WI38 (cell line): ENCODE measurements at regions not wholly inside any gene's neighbourhood (a gene's known extent, or its start where the extent isn't known, plus 50 kb on each side); places are given as distances from the start of the nearest gene placed in this dataset.
"Not testable (repeated sequence)": the region's sequence is repeated elsewhere in the genome, so short reads cannot be mapped to it uniquely, and the experiment has no call there.

Source experiments
- H3K4me3 ChIP-seq: 2 replicates; pipeline ENCODE4 v1.5.1; 2011; ENCODE audit warnings: low read depth, mild to moderate bottlenecking, control low read depth, low read length
- TF ChIP-seq, protein P1 (sequence below): IDR thresholded peaks from 2 replicates; pipeline ENCODE4 v1.5.1; 2012; ENCODE audit warnings: low read depth, mild to moderate bottlenecking, control low read depth, low read length

DNA sequence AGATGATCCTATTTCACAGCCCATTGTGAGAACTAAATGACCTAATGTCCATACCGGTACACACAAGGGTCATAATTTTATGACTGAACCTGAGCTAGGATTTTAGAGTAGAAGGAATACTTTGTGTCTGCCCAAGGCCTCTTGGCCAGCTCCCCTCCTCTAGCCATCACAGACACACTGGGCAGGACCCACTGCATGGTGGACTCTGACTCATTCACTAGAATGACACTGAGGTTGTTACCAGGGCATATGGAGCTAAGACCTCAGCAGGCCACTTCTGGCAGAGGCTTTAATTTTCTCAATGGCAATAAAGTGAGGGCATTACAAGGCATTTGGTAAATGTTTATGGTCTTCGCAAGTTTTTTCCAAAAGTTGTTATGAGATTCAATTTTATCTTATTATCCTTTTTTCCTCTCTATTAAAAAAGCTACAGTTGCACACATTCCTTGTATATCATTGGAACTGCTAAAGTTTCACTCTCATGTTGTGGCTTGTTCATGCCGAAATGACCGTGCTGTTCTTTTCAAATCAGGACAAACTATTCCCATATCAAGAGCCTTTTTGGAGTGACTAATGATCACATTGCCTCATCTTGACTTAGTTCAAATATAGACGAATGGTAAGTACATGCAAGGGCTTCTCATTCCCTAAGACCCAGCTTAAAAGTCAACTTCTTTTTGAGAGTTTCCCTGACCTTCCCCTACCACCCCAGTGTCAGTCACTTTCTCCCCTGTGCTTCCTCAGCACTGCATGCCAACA, 595.7 kb downstream of the ACTL7B start:
- TF ChIP-seq, protein P1, sequence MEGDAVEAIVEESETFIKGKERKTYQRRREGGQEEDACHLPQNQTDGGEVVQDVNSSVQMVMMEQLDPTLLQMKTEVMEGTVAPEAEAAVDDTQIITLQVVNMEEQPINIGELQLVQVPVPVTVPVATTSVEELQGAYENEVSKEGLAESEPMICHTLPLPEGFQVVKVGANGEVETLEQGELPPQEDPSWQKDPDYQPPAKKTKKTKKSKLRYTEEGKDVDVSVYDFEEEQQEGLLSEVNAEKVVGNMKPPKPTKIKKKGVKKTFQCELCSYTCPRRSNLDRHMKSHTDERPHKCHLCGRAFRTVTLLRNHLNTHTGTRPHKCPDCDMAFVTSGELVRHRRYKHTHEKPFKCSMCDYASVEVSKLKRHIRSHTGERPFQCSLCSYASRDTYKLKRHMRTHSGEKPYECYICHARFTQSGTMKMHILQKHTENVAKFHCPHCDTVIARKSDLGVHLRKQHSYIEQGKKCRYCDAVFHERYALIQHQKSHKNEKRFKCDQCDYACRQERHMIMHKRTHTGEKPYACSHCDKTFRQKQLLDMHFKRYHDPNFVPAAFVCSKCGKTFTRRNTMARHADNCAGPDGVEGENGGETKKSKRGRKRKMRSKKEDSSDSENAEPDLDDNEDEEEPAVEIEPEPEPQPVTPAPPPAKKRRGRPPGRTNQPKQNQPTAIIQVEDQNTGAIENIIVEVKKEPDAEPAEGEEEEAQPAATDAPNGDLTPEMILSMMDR, result no peak
- no peak overlapping the region for H3K4me3 ChIP-seq

DNA sequence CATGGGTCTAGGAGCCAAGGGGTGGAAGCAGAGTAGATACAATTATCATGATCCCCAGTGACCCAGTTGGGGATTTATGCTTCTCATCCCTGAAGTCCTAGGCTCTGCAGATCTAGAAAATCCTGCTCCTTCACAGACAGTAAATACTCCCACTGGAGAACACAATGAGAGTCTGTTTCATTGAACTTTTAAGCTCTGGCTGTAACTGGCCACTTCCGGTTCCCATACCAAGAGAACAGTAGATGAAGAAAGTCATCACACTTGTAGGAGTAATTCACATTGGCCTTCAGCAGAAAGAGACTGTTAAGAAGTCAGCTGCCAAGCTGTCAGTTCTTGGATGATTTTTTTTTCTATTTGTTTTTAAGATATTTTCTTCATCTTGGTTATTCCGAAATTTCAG, 597.1 kb downstream of the ACTL7B start:
- H3K4me3 ChIP-seq, result no peak overlapping the region
- TF ChIP-seq, protein P1, result no peak

DNA sequence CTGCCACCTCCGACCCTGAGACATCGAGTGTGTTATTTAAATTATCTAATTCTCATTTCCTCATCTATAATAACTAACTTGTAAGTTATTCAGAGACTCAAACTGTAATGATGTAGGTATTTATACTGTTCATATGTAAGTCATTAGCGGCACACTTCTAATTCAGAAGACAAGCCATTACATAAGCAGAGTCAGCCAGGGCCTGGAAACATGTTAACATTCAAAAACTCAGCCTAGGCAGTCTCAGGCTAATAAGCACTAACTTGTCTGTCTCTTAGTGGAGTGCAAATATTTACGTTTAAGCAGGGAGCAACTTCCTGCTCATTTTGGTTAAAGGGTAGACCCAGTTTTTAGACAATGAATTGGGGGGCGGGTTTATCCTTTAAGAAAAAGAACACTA, 598.4 kb downstream of the ACTL7B start:
- TF ChIP-seq, protein P1, result no peak
- no peak overlapping the region for H3K4me3 ChIP-seq

DNA sequence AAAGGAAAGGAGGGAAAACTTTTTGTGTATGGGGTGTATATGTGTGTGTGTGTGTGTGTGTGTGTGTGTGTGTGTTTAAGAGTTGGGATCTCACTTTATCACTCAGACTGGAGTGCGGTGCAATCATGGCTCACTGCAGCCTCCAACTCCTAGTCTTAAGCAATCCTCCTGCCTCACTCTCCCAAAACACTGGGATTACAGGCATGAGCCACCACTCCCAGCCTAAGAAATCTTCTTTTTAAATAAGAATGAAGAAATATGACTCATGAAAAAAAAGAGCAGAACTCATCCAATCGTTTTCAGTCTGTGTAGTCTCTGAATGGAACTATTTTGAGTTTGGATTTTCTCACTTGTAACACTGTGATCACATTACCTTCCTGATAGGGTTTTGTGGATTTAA, 601.5 kb downstream of the ACTL7B start:
- TF ChIP-seq, protein P1, result no peak
- H3K4me3 ChIP-seq, result no peak overlapping the region

DNA sequence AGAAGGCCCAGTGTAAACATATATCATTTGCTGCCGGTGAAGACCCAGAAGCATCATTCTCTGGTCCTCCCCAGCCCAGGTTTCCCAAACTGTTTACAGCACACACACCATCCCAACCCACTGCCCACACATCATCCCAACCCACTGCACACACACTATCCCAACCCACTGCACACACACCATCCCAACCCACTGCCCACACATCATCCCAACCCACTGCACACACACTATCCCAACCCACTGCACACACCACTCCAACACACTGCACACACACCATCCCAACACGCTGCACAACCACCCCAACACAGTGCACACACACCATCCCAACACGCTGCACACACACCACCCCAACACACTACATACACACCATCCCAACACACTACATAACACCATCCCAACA, 608.4 kb downstream of the ACTL7B start:
- not testable (repeated sequence) for H3K4me3 ChIP-seq

DNA sequence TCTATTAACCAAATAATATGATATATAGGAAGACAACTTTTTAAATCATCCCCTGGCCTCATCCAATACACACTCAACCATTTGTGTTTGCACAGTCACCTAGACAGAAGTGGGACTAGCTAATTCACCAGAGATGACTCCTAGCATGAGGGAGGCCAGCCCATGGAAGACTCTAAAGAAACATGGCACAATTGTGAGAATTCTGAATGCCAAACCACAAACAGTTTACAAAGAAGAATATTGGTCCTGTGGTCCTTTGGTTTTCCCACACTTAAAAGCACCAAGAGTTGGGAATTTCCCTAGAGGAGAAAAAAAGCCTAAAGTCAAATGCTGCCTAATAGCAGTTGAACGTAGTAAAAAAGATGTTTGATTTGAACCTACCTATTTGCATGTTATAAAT, 609.9 kb downstream of the ACTL7B start:
- TF ChIP-seq, protein P1, result no peak

DNA sequence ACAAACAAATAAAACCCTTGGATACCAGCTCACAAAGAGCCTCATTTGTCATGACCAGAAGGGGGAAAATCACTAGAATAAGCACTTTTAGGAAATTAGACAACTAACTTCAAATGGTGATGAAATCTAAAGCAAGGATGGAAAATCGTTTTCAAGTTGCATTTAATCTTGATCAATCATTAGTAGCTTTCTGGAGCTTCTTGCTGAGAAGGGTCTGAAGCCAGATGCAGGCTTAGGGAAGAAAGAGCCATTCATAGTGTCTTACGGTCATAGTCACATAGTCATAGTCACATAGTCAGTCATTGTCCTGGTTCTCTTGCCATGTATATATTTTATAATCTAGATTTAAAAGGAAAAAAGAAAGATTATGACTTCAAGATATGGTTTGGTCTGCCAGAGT, 610.5 kb downstream of the ACTL7B start:
- TF ChIP-seq, protein P1, result no peak
- no peak overlapping the region for H3K4me3 ChIP-seq

More for the DNA sequence above, 609.9 kb downstream of the ACTL7B start:
- no peak overlapping the region for H3K4me3 ChIP-seq

DNA sequence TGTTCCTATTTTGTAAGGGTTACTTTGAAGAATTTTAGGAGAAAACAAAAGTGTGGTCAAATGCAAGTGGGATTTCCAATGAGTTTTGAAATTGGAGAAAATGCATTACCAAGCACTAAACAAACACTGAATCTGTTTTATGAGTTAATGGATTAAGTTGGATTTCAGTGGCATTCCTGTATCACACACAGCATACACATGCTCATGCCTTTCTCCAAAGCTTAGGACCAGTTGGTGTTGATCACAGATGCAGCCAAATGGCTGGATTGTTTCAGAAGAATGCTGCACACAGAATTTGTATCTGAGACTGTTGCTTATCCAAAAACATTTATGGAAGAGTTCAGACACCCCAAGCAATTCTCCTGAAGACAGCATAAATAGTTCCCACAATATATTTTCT, 611.1 kb downstream of the ACTL7B start:
- TF ChIP-seq, protein P1, result no peak
- no peak overlapping the region for H3K4me3 ChIP-seq
